ENCODE measurements at regions not wholly inside any gene's neighbourhood (a gene's known extent, or its start where the extent isn't known, plus 50 kb on each side); places are given as distances from the start of the nearest gene placed in this dataset.

DNA sequence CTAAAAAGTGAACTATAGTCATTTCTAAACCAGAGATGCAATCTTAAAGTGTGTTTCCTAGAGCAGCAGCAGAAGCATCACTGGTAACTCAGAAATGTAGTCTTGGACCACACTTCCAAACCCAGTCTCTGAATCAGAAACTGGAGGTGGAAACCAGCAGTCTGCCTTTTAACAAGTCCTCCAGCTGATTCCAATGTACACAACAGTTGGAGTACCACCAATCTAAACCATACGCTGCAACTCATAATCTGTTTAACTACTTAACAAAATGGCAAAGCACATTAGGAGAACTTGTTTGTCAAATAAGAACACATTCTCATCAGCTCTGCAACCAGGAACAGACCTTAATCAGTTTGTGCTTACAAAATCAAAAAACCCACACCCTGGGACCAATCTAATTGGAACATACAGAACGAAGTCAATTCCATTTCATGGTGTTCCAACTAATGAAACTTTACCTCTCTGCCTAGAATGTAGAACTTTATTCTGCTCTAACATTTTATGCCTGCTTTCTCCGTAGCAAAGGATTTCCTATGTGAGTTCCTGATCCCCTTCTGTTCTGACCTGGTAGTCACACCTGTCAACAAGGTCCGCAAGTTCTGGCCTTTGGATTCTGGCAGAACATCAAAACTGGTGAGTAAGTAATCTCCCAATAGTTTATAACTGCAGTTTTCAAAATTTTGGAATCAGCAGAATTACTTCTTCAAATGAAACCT is 390.4 kb downstream of the HTR1B start:
- no peak for DNase-seq

DNA sequence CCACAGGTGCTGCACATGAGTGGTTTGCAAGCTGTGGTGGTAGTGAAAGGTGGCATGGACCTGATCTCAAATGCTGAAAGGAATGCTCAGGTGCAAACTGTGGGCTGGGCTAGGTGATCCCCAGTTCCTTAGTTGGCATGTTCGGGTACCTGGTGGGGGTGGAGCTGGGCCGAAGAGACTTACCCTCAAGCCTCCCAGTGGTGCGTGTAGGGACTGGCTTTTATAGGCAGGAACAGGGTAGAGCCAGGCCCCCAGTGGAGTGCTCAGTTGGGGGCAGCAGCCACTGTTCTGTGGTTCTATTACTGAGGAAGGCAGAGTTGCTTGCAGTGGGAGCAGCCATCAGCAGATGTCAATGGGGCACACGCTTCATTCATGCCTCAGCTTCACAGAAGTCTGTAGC is 399.8 kb downstream of the HTR1B start:
- no peak for DNase-seq

DNA sequence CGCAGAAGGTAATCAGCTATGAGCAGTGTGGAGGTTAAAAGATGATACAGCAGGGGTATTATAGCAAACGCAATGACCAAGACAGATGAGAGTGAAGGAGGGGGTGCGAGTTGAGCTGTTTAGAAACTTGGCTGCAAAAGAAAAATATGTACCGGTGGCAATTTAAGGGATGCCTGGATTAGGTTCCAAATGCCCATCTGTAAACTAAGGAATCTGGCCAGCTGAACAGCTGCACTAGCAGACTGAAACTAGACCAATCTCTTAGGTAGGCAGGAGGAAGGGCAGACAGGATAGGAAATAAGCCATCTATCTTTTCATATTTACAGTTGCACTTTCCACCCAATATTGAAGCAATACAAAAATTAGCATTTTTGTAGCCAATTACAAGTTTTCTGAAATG is 407.6 kb downstream of the HTR1B start:
- DNase-seq: no peak

- DNase-seq: no peak
Measured at GRCh38 chr6:77040568-77041195, 422.6 kb downstream of the HTR1B start.

- no peak for DNase-seq
Measured at GRCh38 chr6:77038807-77039206, 424.5 kb downstream of the HTR1B start.

DNA sequence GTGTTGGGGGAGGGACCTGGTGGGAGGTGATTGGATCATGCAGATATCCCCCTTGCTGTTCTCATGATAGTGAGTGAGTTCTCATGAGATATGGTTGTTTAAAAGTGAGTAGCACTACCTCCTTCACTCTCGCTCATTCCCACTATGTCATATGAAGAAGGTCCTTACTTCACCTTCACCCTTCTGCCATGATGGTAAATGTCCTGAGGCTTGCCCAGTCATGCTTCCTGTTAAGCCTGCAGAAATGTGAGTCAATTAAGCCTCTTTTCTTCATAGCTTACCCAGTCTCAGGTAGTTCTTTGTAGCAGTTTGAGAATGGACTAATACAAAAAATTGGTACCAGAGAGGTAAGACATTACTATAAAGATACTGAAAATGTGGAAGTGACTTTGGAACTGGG is 425.9 kb downstream of the HTR1B start:
- no peak for DNase-seq

DNA sequence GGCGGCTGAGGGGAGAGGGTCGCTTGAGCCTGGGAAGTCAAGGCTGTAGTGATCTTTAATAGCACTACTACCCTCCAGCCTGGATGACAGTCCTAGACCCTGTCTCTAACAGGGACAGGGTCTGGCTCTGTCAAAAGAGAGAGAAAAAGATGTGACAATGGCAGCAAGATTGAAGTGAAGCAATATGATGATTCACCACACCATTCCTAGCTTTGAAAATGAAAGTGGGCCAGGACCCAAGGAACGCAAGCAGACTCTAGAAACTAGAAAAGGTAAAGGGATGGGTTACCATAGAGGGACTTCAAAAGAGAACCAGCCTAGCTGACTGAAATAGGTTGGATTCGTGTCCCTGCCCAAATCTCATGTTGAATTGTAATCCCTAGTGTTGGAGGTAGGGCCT is 426.9 kb downstream of the HTR1B start:
- DNase-seq: no peak

DNA sequence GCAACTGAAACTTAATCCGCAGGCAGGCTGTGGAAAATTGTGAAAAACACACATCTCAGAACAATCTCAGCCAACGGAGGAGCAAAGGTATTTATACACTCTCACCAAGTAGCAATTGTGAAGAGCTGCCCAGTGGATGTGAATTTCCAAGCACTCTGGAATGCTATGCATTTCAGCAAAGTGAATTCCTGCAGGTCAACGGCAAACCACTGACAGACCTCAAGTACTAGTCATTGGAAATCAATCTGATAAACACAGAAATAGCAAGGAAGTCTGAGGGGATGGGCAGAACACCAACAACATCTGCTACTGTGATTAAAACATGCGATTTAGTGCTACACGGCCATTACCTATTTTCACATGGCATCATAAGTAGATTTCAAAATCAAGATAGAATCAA is 429.1 kb downstream of the HTR1B start:
- no peak for DNase-seq

DNA sequence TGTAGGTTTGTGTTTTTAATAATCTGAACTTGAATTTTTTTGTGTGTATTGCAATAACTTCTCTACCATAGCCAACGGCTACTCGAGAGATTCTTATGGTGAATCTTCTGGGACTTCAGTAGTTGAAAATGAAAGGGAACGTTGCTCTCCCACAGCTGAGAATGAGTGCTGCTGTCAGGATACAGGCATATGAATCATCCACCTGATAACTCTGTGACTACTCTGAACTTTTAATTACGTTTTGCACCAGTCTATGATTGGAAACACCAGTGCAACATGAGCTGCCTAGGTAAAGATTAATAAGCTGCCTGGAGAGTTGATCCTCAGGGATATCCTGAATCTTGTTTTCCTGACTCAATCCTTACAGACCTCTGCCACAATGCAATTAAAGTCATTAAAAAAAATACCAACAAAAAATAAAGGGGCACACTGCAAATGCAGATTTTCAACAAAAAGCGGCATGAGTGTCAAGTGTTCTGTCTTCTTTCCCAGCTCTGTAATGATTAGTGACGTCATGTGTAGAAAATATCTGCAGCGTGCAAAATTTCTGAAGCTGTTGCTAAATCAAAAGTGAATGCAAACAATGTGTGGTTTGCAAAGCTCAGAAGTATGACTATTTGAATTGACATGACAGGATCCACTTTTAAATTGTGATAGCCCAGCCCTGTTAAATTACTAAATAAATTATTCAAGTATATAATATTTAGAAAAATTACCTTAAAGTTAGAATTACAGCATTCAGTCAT is 432.2 kb downstream of the HTR1B start:
- DNase-seq: no peak

GRCh38 chr6:77026341-77026740 is 436.9 kb downstream of the HTR1B start:
- DNase-seq: no peak

DNA sequence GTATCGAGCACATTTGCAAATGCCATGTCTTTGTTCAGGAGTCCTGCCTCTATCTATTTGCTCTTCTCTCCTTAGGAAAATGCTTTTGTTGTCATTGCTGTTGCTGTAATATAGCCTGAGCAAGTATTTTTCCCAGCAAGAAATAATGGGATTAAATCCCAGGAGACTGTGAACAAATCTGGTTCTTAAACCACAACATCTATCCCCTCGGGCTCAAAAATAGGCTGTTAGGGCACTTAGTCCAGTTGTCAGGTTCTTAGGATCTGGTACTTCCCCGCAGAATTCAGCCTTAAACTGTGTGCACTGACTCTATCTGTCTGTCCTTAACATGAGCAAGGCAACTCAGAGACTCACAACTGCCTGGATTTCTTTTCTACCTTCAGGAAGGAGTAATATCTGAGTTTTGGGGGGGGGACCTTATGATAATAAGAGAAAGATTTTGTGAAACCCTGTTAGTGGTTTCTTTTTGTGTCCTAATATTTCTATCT is 437.5 kb downstream of the HTR1B start:
- no peak for DNase-seq

- no peak for DNase-seq
Measured at GRCh38 chr6:77021778-77022177, 441.5 kb downstream of the HTR1B start.

DNA sequence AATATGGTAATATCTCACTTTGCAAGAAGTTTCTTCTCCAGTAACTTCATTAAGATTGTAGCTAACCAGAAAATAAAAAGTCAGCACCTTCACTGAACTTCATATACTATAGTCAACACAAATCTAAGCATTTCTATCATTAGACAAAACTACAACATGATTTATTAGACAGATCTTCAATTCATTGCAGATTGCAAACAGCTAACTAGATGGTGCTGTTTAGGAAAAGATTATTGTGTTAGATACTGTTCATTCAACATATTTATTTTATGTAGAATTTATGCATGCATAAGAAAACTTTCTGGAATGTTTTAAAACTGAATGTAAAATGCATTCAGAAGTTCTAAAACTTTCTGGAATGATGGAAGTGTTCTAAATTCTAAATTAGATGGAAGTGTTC is 442.1 kb downstream of the HTR1B start:
- DNase-seq: no peak

DNA sequence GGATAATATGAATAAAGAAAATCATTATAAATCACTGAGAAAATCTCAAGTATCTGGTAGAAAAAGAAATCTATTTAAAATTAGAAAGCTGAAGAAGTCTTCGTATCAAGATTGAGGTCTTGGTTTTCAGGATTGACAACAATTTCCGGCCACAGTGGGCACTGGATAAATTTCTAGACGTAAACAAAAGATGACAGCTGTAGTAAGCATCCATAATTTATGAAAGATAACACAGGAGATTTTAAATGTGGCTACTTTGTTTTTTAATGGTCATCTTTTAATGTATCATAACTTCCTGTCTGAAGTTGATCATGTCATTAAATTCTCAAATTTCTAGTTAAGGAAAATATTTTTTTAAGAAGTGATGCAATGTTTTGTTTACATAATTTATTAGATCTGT is 444.2 kb downstream of the HTR1B start:
- DNase-seq: no peak

- DNase-seq: no peak
Measured at GRCh38 chr6:77017537-77017936, 445.8 kb downstream of the HTR1B start.

DNA sequence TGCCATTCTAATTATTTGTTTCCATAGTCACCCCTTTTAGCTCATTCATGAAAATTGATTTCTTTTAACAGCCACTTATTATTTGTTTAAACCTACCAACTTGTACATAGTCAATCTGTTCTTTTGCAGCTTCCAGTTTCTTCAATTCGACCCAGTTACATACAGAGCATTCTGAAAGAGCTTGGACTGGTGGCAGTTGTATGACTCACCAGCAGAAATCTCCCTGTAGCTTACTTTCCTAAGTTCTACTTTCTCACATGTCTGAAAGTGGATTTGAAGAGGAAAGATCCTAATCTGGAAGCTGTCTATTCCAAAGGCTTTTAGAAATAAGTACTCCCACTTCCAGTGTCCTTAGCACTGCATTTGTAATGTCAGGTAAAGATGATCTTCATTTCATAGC is 447.9 kb downstream of the HTR1B start:
- no peak for DNase-seq

GRCh38 chr6:77011929-77012545 is 451.3 kb downstream of the HTR1B start:
- DNase-seq: no peak

DNA sequence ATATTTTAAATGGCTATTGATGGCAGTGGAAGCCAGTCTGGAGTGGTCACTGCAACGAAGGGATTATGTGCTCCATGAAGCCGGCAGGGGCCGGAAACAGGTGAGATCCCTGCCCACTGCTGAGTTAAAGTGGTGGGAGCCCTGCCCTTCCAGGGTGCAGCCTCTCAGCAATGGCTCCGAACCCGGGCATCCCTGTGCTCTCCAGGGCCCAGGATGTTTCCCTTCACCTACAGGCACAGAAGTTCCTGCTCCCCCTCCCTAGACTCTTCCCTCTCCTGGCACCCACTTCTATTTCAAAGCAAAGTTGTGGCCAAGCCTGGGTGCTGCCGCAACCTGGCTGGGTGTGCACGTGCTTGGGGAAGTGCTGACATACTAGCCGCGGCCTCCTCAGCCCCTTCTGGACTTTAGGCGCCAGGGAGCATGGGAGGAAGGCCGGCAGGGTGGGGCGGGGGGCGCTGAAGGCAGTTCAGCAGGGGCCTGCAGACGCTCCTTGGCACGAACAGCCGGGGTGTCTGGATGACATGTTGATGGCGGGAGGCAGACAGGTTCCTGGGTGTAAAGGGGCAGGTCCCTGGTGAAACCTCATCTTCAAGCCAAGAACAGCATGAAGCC is 452.3 kb downstream of the HTR1B start:
- DNase-seq: no peak

- DNase-seq: no peak
Measured at GRCh38 chr6:76992553-76992952, 470.7 kb downstream of the HTR1B start.

- DNase-seq: no peak
Measured at GRCh38 chr6:76984572-76984971, 478.7 kb downstream of the HTR1B start.

DNA sequence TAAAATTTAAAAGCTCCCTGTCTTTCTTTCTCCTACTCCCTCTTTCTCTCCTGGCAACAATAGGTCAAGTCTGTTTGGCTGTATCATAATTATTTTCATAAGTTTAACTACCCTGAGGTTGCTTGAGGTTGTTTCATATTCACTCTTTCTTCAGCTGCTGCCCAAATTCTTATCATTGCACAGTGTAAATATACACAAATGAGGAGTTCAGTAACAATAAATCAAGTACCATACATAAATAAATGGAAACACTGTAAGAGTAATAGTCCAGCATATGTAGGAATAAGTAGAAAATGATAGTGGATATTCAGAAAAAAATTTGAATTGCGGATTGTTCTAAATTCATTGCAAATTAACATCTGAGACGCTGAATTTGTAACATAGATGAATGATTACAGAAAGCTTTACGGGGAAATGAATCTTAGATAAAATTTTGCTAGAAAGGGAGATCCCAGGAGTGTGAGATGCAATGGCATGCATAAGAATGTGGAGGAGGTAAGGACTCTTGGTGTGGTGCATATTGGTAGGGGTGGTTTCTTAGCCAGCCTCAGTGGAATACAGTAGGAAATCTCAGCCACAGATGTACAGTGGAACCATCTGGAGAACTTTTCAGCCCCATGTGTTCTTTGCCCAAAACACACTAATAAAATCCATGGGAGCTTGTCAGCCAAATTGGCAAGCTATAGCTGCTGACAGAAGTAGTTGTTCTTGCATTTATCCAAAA is 480.7 kb downstream of the HTR1B start:
- no peak for DNase-seq

DNA sequence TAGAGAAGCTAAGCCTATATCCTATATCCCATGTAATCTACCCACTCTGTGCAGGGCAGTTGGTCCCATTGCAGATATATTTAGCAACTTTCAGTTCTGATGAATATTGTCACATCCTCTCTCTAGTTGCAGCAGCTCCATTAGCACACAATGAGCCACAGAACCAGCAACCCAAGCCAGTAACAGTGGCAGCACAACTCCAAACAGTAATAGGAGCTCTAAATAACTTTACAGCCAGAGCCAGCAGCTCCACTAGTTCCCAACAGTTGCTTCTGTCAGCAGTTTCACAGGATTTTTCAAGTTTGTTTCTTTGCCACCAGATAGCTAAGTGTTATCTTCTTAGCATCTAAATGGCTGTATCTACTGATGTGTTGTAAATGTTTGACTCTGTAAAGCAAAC is 490.8 kb downstream of the HTR1B start:
- no peak for DNase-seq

All from C1 segment of cervical spinal cord (tissue), 14 donors.